Uterus (tissue), 2 donors: ENCODE measurements at regions not wholly inside any gene's neighbourhood (a gene's known extent, or its start where the extent isn't known, plus 50 kb on each side); places are given as distances from the start of the nearest gene placed in this dataset.

Source experiments
- CTCF ChIP-seq, 4 experiments: fragments of 200-600 bp in 2 of 4; fragments of 450-650 bp in 2 of 4; sonication (generic) in 2 of 4; IDR thresholded peaks; one replicate each; pipeline ENCODE4 v1.5.1; 2016 to 2019; ENCODE audit warnings: antibody characterized with exemption in 4 of 4, mild to moderate bottlenecking in 2 of 4, moderate library complexity in 1 of 4
- POLR2A ChIP-seq, 2 donors: fragments of 450-650 bp; IDR thresholded peaks; one replicate each; pipeline ENCODE4 v1.6.1; 2016; ENCODE audit warnings: antibody characterized with exemption in 2 of 2, mild to moderate bottlenecking in 1 of 2, moderate library complexity in 1 of 2

- no peak for TF ChIP-seq CTCF (IDR thresholded peaks at IDR 0.05)
- no peak for TF ChIP-seq POLR2A (IDR thresholded peaks at IDR 0.05)
Observed at GRCh38 chr2:239644011-239644410, 243.2 kb upstream of the HDAC4 start.
